Uterus (tissue), 2 donors: ENCODE measurements at regions not wholly inside any gene's neighbourhood (a gene's known extent, or its start where the extent isn't known, plus 50 kb on each side); places are given as distances from the start of the nearest gene placed in this dataset.

ENCODE experiments used
- POLR2A ChIP-seq, 2 donors: fragments of 450-650 bp; IDR thresholded peaks; one replicate each; pipeline ENCODE4 v1.6.1; 2016; ENCODE audit warnings: antibody characterized with exemption in 2 of 2, mild to moderate bottlenecking in 1 of 2, moderate library complexity in 1 of 2
- TF ChIP-seq, protein P1 (sequence below), 4 experiments: fragments of 200-600 bp in 2 of 4; fragments of 450-650 bp in 2 of 4; sonication (generic) in 2 of 4; IDR thresholded peaks; one replicate each; pipeline ENCODE4 v1.5.1; 2016 to 2019; ENCODE audit warnings: antibody characterized with exemption in 4 of 4, mild to moderate bottlenecking in 2 of 4, moderate library complexity in 1 of 4

DNA sequence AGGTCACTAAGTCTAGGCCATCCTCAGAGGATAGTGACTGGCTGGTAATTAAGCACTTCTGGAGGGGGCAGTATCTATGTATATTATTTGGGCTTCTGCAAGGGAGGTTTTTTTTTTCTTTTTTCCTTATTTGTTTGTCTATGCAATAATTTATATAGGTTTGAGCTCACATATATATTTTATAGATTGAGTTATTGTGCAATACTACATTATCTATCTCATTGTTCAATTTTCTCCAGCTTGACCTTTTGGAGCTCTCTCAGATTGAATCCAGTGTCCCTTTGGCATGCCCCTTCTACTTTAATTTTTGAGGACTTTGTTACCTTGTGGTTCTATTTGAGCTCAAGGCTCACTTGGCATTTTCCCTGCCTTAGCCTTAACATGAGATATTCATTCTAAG, 852.1 kb downstream of the KCNT2 start:
- TF ChIP-seq, protein P1, sequence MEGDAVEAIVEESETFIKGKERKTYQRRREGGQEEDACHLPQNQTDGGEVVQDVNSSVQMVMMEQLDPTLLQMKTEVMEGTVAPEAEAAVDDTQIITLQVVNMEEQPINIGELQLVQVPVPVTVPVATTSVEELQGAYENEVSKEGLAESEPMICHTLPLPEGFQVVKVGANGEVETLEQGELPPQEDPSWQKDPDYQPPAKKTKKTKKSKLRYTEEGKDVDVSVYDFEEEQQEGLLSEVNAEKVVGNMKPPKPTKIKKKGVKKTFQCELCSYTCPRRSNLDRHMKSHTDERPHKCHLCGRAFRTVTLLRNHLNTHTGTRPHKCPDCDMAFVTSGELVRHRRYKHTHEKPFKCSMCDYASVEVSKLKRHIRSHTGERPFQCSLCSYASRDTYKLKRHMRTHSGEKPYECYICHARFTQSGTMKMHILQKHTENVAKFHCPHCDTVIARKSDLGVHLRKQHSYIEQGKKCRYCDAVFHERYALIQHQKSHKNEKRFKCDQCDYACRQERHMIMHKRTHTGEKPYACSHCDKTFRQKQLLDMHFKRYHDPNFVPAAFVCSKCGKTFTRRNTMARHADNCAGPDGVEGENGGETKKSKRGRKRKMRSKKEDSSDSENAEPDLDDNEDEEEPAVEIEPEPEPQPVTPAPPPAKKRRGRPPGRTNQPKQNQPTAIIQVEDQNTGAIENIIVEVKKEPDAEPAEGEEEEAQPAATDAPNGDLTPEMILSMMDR (IDR thresholded peaks at IDR 0.05) = no peak
- TF ChIP-seq POLR2A (IDR thresholded peaks at IDR 0.05) = no peak
